Cerebellar nuclear complex (tissue), 1 donor: ENCODE measurements at regions not wholly inside any gene's neighbourhood (a gene's known extent, or its start where the extent isn't known, plus 50 kb on each side); places are given as distances from the start of the nearest gene placed in this dataset.

Experiments
- DNase-seq, 2 experiments: peaks; one replicate each; lab custom pipeline; 2025; lab: John Stamatoyannopoulos, UW

DNA sequence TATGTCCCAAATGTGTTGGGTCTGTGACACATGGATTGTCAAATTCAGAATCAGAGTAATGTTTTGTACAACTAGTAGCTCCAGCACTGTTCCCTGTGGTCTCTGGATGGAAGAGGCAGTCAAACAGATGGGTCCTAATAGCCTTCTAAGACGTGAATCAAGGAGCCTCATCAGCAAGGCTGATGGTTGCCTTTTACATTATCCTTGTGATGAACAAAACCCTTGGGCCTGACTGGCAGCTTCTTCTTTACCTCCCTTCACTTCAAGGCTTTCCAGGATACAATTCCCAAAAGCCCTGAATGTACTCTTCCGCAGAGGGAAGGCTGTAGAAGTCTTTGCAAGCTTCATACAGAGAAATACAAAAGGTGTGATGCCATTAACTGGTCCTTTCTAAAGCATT, 633.3 kb downstream of the USP25 start:
- DNase-seq: no peak

DNA sequence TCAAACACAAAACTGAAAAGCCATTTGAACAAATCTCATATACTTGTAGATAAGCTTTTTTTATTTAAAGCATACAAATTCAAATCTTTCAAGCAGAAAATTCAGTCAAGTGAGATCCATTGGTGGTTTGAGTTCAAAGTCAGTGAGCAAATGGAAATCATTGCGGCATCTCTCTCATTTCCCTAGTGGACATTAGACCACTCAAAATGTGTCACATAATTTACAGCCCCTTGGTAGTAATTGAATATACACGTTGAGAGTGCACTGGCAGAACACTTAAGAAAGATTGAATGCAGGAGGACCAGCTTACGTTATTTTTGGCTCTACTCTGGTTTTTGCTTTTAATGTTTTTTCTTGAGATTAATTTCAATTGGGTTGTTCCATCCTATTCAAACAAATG, 633.7 kb downstream of the USP25 start:
- DNase-seq: no peak

DNA sequence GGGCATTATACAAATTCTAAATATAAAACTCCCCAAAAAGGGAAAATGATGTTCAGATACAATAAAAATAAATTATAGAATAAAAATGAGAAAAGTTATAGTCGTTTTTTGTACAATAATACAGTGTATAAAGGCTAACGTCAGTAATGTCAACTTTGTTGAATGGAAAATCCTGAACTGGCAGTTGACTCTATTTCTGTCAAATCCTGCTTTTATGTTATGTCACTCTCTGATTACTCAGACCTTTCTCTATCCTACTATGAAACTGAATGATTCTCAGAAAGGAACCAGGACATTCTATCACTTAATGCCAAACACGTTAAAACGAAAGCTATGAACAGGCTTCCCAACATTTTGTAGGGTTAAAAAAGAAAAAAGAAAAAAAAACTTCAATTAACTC, 636.4 kb downstream of the USP25 start:
- DNase-seq: no peak

DNA sequence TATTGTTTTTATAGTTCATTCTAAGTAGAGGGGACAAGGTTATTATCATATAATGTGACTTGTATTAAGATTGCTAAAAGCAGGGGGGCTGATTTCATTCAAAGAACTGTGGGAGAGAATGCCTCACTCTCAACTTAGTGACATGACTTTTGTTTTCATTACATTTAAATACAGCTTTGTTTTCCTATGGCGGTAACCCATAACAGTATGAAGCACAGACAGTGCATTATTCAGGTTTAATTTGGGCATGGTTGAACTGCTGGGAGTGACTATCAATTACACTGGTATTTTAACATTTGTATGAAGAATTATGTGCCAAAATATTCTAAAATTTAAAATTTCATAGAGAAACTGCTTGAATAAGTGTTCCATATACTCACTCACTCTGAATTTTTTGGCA, 637.3 kb downstream of the USP25 start:
- DNase-seq: no peak

DNA sequence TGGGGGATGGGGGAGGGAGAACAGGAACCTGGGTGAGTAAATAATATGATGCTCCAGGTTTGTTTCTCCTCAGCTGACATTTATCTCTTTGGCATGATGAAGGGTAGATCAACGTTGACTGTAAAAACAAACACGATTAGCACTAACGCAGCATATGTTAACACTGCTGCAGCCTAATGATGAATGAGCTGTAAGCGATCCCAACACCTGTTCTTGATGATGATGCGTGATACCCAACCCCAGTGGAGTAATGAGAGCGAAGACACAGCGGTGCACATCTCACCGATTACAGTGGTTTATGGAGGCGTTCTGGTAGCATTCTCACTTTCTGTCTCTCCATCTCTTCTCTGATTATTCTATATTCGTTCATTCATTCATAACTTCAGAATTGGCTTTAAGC, 640.4 kb downstream of the USP25 start:
- DNase-seq: no peak

DNA sequence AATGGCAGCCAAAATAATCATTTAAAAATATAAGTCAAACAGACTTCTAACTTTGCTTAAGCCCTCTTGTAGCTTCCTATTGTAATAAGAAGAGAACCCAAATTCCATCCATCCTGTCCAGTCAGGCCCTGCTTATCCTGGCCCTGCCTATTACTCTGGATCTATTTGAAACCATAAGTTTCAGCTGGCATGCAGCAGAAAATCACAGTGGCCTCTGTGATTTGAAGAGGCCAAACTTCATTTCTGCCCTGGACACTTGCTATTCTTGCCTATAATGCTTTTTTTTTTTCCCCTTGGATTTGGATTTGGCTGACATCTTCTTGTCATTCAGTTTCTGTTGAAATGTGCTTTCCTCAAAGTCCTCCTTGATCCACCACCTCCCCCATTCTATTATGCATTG, 642.8 kb downstream of the USP25 start:
- no peak for DNase-seq

DNA sequence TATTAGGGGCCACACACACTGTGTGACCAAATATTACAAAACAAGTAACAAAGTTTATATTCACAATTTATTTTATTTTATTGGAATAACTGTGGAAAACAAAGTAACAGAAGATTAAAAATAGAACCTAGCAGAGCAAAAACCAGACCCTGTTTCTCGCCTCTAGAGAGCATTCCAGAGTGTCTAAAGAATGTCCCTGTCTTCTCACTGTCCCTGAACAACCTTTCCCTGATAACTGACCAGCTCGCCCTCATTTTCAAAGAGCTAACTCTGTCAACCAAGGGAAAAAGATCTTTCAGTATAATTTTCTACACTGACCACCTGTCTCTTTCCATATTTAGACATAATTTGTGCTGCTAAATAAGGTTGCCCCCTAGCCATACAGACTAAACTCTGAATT, 646.9 kb downstream of the USP25 start:
- DNase-seq: no peak

DNA sequence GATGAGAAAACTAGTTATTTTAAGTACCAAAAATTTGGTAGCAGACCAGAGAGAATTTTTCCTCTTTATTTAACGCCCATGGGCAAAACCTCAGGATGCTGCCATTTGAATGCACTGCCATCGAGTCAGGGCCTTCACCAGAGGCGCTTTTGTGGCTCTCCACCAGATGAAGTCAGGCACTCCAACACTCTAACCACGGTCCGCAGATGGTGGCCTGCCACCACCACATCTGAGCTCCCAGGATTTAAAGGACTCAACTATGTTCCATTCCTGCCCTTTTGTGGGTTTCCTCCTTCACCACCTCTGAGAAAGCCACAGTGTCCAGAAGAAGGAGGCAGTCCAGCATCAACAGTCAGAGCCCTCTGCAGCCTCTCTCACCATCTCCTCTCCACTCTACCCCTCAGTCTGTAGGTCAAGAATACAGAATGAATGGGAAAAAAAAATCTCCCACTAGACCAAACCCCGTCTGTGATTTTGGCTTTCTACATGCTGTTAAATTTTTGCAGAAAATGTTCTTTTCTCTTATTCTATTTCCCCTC, 647.4 kb downstream of the USP25 start:
- no peak for DNase-seq

DNA sequence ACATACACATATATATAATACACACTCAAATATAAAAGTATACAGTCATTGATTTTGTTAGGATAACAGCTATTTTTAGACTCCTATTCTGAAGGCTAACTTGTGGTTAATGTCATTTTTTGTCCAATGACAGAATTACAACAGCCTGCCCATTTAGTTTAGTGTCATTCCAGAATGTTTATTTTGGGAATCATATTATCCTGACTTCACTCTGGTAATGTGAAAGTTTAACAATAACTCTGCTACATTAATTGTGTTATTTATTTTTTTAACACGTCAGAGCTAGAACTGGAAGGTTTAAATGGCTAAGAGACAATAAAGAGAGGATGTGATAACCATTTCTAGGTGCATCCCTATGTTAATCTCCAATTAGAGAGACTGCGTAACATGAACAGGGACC, 648.1 kb downstream of the USP25 start:
- no peak for DNase-seq

DNA sequence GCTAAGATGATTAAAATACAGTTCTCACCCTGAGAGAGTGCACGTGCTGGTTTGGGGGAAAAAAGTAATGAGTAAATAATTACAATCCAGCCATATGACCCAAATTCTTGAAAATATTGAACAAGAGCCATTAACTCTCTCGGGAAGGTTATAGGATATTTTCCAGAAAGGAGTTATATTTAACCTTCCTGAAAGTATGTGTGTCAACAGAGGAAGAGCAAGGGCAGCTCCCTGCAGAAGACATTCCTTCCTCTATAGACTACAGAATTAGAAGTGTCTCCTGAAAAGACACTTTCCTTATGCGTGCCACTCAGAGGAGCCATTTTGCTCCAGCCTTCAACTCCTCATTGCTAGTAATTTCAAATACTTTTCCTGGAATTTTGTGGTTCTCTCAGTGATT, 648.7 kb downstream of the USP25 start:
- no peak for DNase-seq

DNA sequence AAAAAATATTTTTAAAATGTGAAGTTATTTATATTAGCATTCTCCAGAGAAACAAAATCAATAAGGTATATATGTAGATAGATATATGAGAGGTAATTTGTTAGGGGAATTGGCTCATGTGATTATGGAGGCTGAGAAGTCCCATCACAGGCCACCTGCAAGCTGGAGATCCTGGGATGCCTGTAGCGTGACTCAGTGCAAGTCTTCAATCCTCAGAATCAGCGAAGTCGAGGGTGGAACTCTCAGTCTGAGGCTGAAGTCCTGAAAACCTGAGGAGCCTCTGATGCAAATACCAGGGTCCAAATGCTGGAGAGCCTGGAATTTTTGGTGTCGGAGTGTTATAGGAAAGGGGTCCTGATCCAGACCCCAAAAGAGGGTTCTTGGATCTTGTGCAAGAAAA, 658.5 kb downstream of the USP25 start:
- DNase-seq: no peak

DNA sequence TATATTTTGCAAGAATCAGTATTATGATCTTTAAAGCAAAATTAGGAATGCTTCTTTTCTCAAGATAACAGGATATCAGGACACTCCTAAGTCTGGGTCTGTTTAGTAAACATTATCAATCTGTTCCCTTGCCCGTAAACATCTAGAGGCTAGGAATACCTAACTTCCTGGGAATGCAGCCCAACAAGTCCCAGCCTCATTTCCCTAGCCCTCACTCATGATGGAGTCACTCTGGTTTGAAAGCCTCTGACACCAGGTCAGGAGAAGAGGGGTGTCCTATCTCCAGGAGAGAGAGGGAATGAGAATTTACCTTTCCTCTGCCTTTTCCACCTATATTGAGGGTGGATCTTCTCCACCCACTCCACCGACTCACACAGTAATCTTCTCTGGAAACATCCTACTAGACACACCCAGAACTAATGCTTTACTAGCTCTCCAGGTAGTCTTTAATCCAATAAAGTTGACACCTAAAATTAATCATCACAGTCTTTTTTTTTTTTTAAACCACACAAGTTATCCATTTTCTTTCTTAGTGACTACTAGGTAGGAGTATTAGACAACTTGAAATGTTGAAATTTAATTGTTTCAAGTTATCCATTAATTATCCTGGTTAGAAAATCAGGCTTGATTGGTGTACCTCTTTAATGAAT, 659.3 kb downstream of the USP25 start:
- no peak for DNase-seq

DNA sequence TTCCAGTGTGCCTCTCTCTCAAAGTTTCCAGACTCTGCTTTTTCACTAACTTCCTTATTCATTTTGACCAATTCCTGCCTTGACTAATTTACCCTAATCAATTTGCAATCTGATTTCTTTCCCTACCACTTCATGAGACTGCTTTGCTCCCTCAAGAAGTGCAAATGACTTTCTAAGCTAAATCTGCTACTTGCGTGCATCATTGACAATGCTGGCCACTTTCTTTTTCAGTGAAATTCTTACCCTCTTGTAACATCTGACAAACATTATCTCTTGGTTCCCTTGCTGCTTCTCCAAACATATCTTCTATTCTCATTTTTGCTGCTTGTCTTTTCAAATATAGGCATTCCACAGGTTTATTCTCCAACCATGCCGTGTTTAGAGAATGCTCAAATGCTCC, 659.9 kb downstream of the USP25 start:
- DNase-seq: no peak

DNA sequence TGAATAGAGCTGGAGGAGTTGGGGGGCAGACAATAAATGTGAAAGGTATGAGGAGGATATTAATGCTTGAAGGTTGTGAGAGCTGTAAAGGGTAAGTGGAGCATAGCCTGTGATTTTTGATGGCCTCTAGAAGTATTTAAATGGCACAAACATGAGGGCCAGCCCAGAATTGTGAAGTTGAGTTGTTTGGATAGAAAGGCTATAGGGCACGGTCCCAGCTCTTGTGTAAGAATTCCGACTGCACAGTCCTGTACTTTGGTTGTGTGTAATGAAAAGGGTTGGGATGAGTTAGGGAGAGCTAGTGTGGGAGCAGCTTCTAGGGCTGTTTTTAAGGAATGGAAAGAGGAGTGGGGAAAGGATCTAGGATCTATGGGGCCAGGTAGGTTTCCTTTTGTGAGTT, 665.5 kb downstream of the USP25 start:
- no peak for DNase-seq

DNA sequence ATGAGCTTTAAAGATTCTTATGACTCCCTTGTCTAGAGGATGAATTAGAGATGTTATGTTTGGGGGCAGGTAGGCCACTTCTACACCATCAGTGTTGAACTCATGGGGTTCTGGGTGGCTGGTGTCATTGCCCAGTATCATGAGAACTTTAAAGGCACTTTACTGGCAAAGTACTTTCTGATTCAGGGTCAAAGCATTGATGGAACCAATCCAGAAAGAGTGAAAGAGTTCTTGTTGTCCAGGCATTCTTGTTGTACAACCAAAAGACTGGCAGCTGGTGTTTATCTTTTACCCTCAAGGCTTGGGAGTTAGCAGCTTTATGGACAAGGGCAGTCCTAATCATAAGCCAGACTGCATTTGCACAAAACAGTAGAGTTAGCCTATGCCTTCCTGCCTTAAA, 673.0 kb downstream of the USP25 start:
- DNase-seq: no peak

DNA sequence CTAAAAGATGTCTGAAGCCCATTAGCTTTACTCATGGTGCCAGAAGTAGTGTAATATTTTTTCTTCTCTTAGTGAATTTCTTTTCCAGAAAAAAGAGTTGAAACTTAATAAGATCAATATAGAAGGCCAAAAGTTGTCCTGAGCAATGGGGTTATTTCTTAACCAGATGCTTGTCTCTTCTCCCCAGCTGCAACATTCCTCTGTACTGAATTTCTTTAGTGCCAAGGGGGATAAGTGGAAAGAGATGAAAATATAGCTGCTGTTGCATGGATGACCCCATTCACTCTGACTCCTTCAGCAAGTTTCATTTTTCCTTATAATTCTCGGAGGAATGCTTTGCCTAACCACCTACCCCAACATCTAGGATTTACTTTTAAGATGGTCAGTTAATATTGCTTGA, 675.0 kb downstream of the USP25 start:
- no peak for DNase-seq

DNA sequence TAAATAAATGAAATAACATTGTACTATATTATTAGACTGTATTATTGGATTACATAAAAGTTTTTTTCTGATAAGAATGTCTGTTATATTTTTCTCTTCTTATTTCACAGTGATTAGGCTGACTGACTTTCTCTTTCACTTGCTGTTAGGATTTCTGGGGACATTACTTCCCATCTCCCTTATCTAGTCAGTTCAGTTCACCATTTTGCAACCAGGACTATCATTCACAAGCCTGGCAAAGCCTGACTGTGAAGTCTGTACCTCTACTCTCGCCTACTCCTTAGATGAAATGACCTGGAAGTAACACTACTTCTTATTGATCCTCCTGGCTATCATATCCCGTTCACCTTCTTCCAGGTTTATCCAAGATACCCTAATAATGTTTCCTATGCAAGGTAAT, 676.6 kb downstream of the USP25 start:
- no peak for DNase-seq

DNA sequence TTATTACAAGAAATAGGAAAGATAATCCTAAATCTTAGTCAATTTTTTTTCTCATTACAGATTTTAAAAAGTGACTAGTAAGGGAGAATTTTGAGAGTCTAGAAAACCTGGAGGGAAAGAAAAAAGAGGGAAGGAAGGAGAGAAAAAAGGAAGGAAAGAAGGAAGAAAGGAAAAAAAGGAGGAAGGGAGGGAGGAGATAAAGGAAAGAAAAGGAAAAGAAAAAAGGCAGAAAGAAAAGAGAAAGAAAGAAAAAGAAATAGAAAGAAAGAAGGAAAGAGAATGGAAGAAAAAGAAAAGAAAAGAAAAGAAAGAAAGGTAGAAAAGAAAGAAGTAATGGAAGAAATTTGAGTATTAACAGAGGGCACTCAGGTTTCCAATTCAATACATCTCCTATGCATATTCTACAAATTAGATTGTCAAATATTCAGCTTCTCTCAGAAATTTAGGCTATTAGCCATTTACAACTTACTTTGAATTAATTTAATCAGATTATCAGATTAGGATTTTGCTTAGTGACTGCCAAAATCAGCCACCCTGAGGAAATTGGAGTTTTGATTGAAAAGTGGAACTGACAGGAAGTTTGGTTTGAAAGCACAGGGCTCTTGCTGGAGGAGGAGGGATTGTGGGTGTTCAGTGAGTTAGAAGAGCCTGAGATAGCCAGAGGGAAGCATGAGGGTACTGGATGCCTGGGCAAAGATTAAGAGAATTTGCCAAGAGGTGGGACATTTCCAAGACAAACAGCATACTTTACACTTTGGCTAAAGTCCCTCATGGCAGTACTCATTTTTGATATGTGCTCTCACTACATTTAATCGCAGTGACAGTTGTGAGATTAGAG, 677.8 kb downstream of the USP25 start:
- no peak for DNase-seq

DNA sequence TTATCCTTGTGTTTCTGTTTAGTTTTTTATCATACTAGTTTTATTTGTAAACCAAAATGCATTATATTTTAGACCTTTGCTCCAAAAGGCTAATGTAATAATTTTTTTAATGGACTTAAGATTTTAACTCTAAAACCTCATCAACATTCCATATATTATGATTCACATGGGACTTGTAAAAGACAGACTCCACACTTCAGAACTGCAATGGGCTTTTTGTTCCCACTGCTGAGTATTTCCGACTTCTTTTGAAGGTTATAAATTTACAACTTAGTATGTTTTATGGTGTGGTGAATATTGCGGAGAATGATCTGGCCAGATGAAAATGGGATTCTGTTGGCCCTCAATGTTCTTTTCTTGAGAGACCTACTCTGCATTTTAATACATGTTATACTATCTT, 678.5 kb downstream of the USP25 start:
- no peak for DNase-seq

DNA sequence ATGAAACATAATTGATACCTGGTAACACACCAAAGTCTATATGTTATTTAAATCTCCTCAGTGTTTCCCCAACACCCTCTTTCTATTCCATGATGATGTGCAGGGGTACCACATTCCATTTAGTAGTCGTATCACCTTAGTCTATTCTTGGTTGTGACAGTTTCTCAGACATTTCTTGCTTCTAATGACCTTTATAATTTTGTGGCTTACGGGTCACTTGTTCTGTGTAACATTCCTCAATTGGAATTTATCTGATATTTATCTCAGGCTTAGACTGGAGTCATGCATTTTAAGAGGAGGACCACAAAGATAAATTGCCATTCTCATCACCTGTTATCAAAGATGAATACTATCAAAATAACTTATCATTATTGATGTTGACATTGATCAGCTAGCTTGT, 679.6 kb downstream of the USP25 start:
- DNase-seq: no peak

DNA sequence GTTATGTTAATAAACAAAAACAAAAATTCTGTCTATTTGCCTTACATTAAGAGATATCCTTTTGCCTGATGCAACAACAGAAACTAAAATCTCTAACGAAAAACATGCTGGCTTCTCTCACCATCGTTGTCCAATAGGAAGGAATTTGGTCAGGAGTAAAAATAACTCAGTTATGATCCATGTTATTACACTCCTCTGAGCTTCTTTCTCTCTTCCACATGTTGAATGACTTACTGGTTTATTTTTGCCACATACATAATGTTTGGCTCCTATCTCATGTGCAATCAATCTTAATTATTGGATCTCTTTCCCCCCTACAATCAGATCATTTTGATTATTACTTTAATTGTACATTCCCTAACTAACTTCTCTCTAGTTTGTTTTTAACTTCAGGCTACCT, 688.4 kb downstream of the USP25 start:
- DNase-seq: no peak

DNA sequence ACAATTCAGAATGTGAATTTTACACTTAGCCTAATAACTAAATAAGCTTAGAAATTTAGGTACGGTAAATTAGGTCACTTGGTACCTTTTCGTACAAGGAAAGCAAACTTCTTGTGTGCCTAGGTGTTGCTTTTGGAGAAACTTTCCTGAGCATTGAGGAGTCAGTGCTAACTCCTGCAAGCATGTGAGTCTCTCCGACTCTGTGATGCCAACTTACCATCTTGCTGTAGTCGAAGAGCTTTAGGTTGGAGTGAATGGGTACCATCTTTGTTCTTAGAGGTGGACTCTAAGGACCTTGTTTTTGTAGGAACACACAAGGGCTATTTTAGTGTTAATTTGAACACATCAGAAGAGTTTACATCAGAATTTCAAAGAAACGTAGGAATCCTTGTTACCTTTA, 688.9 kb downstream of the USP25 start:
- DNase-seq: no peak

DNA sequence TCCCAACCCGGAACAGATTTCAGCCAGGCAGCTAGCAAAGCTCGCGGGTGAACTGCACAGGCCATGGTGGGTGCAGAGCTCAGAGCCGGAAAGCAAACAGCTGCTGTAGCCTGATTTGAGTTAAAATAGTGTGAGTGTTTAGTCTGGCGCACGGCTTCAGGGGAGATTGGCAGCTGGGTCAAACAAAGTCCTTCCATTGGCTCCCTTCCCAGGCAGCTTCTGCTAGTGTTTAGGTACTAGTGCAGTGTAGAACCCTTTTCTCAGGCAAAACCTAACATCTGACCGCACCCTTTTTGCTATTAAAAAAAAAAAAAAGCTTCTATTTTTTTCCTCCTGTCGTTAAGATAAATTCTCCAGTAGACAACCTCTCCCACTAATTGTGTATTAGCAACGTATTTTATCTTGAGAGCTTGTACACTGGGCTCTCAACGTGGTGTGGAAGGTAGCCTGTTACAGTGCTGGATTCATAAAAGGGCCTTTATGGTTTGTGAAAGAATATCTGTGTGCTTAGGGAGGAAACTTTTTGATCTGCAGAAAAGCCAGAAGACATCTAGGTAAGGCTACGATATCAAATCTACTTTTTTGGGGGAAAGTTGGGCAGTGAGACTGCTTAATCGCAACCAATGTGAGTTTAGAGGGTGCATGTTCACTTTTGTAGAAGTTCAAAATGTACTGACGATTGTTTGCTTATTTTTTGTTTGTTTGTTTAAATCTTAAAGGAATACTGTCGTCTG, 689.6 kb downstream of the USP25 start:
- no peak for DNase-seq
